Dermis microvascular lymphatic vessel endothelial cell (primary cell): ENCODE measurements at regions not wholly inside any gene's neighbourhood (a gene's known extent, or its start where the extent isn't known, plus 50 kb on each side); places are given as distances from the start of the nearest gene placed in this dataset.
A peak's percentile ranks its signal among the peaks of the same experiment; 100 is the strongest.
"Not testable (repeated sequence)": the region's sequence is repeated elsewhere in the genome, so short reads cannot be mapped to it uniquely, and the experiment has no call there.

Experiments
- DNase-seq, 2 donors: peaks; one replicate each; pipeline versions ENCODE4 v3.0.0 to v3.0.0-alpha.2; 2010; ENCODE audit warnings: low read depth in 2 of 2

DNA sequence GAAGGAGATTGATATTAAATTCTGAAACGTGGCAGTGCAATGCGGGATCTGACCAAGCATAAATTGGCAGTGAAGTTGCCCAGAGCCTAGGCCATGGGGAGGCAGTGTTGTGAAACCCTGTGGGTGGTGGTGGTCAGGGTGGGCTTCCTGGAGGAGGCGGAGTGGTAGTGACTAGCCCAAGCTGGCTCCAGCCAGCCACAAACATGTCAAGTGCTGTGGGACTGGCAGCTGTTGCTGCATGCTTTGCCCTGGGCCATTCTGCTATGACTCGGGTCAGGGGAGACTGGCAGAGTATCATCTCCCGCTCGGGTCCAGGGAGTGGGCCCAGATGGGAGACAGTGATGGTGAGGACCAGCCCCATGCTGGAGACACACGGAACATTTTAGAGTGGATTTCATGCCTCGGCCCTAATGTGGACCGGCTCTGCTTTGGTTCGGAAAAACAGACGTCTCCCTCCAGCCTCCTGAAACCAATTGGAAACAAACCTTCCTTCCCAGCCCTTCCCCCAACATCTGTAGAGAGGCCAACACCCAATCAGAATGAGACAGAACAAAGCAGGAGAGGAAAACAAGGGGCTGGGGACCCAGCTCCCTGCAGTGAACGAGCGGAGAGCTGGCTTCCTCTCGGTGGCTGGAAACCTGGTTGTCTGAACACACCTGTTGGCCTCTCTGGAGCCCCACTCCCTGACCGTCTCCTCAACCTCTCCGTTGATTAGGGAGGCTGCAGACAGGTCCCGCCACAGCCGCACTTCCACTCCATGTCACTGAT lies 58.2 kb downstream of the TMEM270 start:
- no peak for DNase-seq

DNA sequence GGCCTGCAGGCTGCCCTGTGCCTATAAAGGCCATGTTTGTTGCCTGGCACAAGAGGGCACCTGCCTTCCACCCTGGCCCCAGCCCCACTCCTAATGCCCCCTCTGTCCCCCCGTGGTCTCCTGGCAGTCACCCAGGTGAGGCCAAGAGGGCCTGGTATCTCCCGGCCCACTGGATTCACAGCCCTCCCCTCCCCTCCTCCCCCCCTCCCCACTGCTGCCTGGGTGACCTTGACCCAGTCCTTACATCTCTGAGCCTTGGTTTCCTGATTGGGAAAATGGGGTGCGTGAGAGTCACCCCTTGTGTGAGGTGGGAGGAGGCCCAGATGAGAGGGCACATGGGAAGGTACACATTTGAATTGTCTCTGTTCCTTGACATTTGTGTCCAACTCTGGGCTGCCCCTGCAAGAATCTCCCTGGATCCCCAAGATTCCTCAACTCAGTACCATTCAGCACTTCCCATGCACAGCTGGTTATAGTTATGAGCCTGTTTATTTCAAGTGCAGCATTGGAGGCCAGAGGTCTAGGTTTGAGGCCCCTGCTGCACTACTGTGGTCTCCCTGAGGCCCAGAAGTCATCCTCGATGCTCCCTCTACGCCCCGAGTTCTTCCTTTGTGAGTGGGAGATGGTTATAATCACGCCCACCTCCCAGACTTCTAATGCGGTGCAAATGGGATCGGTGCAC lies 58.9 kb downstream of the TMEM270 start:
- DNase-seq, result no peak

DNA sequence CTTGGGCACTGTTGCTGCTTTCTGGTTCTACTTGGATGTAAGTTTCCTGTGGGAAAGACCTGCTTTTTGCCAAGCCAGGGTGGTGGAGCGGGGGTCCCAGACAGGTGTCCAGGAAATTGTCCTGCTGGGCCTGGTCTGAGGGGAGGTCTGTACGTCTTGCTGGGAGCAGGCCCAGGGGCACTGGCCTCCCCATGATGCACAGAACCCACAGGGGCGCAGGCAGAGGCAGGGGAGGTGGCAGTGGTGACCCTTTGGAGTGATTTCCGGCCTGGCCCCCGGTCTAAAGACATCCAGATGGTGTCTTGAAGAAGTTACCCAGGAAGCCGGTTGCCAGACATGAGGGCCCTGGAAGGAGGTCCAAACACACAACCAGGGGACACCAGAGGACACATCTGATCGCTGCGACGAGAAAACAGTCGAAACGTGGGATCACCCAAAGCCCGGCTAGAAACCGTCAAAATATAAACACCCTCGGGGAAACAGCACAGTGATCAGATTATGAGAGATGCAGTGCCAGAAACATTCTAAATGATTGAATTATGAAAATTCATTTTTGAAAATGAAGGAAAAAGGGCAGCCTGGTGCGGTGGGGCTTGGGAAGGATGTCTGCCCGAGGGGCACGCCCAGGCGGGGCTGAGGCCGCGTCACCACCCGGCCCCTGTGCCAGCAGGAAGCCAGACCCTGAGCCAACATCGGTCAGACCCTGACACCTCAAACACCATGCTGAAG lies 59.6 kb downstream of the TMEM270 start:
- no peak for DNase-seq

DNA sequence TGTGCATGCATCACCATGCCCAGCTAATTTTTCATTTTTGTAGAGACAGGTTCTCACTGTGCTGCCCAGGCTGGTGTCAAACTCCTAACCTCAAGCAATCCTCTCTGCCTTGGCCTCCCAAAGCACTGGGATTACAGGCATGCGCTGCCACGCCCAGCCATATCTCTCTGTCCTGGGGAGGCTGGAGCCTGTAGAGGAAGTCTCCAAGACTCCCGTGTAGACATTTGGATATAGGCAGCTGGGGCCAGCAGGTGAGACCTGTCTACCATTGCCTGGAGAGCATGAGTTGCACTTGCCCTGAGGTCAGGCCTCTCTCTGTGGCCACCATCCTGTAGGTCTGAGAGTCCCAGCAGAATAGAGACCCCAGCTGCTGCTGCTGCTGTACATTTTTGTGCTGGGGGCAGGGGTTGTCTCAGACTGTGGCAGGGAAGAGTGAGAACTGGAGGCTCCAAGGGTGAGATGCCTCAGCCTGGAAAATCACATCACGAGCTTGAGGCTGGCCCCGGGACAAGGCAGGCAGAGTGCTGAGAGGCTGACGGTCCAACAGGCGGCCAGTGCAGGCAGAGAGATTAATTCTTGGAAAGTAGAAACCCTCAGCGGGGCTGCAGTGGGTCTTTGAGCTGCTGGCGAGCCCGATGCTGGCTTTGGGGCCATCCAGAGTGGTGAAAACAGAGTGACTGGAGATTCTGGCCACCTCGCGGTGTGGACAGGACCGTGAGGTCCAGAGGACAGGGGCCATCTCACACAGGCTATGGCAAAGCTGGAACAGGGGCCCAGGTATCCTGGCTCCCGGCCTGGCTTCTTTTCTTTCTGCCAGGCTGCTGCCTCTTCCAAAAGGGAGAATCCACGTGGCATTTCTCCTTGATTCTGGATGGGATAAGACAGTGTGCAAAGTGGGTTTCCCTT lies 60.9 kb downstream of the TMEM270 start:
- no peak for DNase-seq

DNA sequence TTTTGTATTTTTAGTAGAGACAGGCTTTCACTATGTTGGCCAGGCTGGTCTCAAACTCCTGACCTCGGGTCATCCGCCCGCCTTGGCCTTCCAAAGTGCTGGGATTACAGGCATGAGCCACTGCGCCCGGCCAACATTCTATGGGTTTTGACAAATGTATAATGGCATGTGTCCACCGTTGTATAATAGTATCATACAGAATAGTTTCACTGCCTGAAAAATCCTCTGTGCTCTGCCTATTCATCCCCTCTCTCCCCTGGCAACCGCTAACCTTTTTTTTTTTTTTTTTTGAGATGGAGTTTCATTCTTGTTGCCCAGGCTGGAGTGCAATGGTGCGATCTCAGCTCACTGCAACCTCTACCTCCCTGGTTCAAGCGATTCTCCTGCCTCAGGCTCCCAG lies 67.7 kb downstream of the TMEM270 start:
- DNase-seq, result not testable (repeated sequence)

DNA sequence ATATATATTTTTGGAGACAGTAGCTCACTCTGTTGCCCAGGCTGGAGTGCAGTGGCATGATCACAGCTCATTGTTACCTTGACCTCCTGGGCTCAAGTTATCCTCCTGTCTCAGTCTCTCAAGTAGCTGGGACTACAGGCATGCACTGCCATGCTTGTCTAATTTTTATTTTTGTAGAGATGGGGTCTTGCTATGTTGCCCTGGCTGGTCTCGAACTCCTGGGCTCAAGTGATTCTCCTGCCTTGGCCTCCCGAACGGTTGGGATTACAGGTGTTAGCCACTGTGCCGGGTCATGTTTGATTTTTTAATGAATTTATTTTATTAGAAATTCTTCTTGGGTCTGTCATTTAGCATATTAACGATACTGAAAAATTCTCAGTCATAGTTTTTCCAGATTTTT lies 70.5 kb downstream of the TMEM270 start:
- no peak for DNase-seq

DNA sequence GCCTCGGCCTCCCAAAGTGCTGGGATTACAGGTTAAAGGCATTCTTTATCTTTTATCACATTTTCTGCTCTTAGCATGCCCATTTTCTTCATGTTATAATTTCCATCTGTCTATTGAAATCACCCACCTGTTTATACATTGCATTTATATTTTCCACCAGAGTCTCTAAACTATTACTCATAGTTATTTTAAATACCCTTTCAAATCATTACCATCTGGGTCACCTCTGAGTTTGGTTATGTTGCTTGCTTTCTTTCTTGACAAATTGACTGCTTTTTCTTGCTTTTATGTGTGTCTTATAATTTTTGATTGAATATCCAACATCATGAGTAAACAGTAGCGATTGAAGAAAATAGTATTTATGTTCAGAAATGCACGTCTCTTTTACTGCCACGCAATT lies 71.4 kb downstream of the TMEM270 start:
- no peak for DNase-seq

DNA sequence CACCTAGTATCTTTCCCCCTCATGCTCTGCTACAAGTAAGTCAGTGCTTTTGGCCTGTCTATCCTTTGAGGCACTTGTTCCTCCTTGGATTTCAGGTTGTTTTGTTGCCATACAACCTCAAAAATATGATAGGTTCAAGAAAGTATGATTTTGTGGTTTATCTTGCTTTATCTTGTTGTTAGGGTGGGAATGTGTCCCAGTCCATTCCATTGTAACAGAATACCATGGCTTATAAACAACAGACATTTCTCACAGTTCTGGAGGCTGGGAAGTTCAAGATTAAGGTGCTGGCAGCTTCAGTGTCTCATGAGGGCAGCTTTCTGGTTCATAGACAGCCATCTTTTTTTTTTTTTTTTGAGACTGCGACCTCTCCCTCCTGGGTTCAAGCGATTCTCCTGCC lies 72.1 kb downstream of the TMEM270 start:
- no peak for DNase-seq

DNA sequence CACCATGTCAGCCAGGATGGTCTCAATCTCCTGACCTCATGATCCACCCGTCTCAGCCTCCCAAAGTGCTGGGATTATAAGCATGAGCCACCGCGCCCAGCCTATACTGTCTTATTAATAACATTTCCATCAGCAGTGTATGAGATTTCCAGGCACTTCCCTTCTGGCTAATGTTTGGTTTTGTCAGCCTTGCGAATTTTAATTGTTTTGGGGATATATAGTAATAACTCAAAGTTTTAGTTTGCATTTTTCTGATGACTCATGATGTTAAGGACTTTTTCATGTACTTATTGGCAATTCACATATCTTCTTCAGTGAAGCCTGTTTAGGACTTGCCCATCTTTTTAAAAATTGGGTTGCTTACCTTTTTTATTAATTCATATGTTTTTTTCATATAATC lies 76.0 kb downstream of the TMEM270 start:
- no peak for DNase-seq

DNA sequence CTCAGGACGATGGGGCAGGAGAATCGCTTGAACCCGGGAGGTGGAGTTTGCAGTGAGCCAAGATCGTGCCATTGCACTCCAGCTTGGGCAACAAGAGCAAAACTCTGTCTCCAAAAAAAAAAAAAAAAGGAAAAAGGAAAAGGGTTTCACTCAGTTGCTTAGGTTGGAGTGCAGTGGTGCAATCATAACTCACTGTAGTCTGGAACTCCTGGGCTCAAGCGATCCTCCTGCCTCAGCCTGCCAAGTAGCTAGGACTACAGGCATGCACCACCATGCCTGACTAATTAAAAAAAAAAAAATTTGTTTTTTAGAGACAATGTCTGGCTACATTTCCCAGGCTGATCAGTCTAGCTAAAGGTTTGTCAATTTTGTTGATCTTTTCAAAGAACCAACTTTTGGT lies 76.7 kb downstream of the TMEM270 start:
- DNase-seq, result not testable (repeated sequence)

DNA sequence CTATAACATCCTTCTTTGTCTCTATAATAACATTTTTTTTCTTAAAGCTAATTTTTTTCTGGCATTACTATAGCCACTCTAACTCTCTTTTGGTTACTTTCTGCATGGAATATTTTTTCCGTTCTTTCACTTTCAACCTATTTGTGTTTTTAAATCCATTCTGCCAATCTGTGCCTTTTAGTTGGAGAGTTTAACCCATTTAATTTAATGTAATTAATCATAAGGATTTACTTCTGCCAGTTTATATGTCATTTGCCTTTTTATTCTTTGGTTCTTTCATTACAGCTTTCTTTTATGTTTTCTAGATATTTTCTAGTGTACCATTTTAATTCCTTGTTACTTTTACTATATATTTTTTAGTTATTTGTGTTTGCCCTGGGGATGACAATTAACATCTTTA lies 78.6 kb downstream of the TMEM270 start:
- no peak for DNase-seq

DNA sequence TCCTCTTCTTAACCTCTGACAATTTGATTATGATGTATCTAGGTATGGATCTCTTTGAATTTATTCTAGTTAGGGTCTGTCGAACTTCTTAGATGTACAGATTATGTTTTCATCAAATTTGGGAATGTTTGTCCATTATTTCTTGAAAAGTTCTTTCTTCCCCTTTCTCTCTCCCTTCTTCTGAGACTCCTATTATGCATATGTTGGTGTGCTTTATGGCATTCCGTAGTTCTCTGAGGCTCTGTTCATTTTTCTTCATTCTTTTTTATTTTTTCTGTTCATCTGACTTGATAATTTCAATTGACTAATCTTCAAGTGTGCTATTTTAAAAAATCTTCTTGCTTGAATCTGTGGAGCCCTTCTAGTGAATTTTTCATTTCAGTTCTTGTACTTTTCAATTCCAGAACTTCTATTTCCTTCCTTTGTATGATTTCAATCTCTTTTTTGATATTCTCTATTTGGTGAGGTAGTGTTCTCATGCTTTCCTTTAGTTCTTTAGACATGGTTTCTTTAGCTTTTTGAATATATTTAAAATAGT lies 79.8 kb downstream of the TMEM270 start:
- no peak for DNase-seq

DNA sequence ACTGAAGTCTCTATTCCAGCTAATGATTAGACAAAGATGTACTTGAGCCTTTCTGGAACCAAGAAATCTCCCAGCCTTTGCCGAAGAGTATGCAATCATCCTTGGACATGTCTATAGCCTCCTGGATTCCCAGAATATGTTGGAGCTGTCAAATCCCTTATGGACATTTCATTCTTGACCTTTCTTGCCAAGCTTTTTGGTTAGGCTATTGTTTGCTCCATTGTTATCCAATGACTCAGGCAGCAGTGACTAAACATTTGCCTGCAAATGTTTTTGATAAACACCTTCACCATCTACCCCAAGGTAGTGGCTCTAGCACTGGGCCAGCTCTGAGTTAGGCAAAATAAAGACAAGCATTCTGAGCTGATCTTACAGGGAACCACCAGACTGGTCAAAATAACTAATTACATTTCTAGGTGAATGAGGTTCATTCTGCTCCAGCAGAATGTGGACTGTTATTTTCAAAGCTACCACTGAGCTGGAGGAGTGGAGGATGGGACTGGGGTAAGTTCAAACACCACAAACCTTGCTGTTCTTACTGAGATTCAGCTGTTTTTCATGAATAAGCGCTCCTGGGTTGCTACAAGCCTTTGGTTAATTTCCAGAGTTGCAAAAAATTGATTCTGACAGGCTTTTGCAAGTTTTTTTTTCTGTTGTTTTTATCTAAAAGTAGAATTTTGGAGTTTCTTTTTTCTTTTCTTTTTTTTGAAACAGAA lies 81.0 kb downstream of the TMEM270 start:
- peak; percentile 23 to 82 for DNase-seq

DNA sequence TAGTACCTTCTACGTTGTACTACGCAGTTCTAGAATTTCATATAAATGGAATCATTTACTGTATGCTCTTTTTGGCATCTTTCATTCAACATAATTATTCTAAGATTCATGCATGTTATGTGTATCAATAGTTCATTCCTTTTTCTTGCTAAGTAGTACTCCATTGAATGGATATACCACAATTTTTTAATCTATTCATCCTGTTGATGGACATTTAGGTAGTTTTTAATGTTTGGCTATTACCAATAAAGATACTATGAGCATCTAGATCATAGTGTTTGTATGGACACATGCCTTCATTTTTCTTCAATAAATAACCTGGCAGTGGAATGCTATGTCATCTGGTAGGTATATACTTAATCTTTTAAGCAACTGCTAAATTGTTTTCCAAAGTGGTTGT lies 83.0 kb upstream of the ELN start:
- DNase-seq, result no peak

DNA sequence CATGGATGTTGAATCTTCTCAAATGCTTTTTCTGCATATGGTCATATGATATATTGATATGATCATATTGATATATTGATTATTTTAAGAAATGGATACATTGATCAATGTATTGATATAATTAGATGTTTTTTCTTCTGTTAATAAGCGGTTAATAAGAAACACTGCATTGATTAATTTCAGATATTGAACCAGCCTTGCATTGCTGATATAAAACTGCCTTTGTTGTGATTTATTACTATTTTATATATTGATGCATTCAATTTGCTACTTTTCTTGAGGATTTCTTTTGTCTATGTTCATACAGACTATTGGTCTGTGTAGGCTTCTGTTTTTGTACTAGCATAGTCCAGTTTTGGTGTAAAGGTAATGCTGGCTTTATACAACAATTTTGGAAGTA lies 79.7 kb upstream of the ELN start:
- no peak for DNase-seq

DNA sequence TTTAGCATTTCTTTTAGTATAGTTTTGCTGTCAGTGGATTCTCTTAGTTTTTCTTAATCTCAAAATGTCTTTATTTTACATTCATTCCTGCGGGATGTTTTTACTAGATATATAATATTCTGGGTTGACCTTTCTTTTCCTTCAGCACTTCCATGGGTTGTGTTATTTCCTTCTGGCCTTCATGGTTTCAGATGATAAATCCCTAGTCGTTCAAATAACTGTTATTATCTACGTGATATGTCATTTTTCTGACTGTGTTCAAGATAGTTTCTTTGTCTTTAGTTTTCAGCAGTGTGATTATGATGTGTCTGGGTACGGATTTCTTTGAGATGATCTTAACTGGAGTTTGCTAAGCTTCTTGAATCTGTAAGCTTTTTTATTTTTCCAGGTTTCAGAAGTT lies 75.7 kb upstream of the ELN start:
- peak in 1 of 2 donors; percentile 53 for DNase-seq

DNA sequence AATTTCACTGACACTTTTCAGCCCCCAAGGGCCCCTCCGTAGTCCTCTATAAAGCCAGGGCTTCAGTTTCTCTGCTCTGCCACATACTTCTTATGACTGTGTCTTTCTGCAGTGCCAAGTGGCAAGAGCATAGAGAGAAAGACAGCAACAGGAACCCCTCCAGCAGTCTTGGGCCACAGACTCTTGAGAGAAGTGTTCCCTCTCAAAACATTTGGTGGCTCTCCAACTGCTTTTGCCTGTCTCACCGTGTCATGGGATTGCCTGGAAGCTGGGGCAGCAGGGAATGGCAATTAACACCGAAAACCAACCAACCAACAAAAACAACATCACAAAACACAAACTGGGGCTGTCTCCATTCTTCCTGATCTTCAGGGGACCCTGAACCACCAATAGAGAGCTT lies 73.8 kb upstream of the ELN start:
- DNase-seq, result no peak

DNA sequence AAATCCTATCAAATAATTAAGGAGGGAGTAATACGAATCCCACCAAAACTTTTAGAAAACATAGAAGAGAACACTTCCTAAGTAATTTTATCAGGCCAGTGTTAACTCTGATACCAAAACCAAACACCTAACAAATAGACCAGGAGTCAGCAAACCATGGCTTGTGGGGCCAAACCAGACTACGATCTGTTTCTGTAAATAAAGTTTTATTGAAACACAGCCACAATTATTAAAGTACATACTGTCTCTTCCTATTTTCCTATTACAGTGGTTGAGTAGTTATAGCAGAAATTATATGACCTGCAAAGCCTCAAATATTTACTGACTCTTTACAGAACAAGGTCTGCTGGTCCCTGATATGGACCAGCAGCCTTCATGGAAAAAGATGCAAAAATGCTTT lies 73.1 kb upstream of the ELN start:
- no peak for DNase-seq

DNA sequence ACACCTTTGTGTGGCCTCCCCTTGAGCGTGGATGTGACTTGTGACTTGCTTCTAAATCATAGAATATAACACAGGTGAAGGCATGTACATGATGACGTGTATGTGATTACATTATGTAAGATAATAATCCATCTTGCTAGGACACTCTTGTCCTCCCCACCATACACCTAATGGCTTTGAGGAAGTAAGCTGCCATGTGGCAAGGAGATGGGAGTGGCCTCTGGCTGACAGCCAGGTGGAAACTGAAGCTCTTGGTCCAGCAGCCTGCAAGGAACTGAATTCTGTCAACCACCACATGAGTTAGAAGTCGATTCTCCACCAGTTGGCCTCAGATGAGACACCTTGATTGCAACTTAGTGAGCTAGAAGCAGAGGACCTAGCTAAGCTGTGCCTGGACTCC lies 67.4 kb upstream of the ELN start:
- no peak for DNase-seq

DNA sequence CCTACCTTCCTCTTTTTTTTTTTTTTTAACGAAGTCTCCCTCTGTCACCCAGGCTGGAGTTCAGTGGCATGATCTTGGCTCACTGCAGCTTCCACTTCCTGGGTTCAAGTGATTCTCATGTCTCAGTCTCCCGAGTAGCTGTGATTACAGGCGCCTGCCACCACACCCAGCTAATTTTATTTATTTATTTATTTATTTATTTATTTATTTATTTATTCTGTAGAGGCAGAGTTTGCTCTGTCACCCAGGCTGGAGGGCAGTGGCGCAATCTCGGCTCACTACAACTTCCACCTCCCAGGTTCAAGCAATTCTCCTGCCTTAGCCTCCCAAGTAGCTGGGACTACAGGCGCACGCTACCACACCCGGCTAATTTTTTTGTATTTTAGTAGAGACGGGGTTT lies 66.0 kb upstream of the ELN start:
- not testable (repeated sequence) for DNase-seq
